ENCODE measurements at regions not wholly inside any gene's neighbourhood (a gene's known extent, or its start where the extent isn't known, plus 50 kb on each side); places are given as distances from the start of the nearest gene placed in this dataset.

GRCh38 chr1:228920831-228921230, 185.6 kb downstream of the RHOU start:
- Histone ChIP-seq H3K79me2 (no peaks in the 10 kb centered on the region), H2AFZ (no peak overlapping the region), H3K36me3 (replicated peaks; ENCODE audit: insufficient read depth, low read depth) (no peaks in the 10 kb centered on the region), H3K9me2 (replicated peaks; ENCODE audit: insufficient read depth) (no peaks in the 10 kb centered on the region), H3K4me3 (no peak overlapping the region), H3K4me1 (ENCODE audit: insufficient read depth) (peaks cover 35% of the 10 kb centered on the region), H3K27ac (no peak overlapping the region), H3K27me3 (no peaks in the 10 kb centered on the region), H3K9me3 (ENCODE audit: low read depth) (no peaks in the 10 kb centered on the region), H3K4me2 (no peak overlapping the region), H4K20me1 (ENCODE audit: insufficient read depth, poor library complexity, severe bottlenecking) (no peaks in the 10 kb centered on the region)
- DNase-seq (ENCODE audit: low spot score), result no peak
- TF ChIP-seq EZH2phosphoT487 (IDR thresholded peaks at IDR 0.05; ENCODE audit: low read depth, severe bottlenecking, unreplicated experiment), result no peak
- TF ChIP-seq CTCF (IDR thresholded peaks at IDR 0.05; ENCODE audit: poor library complexity), result no peak
- no peak for TF ChIP-seq EZH2 (IDR thresholded peaks at IDR 0.05; ENCODE audit: borderline replicate concordance)
- 58% methylated on average over 4 of the region's 4 CpGs for WGBS (ENCODE audit: low lambda C conversion rate, missing lambda C conversion rate)

GRCh38 chr1:228921481-228921880, 186.2 kb downstream of the RHOU start:
- H3K9me2 ChIP-seq (replicated peaks; ENCODE audit: insufficient read depth), result no peaks in the 10 kb centered on the region
- no peak for TF ChIP-seq EZH2 (IDR thresholded peaks at IDR 0.05; ENCODE audit: borderline replicate concordance)
- TF ChIP-seq CTCF (IDR thresholded peaks at IDR 0.05; ENCODE audit: poor library complexity), result no peak
- TF ChIP-seq EZH2phosphoT487 (IDR thresholded peaks at IDR 0.05; ENCODE audit: low read depth, severe bottlenecking, unreplicated experiment), result no peak
- 70% methylated on average over 7 of the region's 7 CpGs for WGBS (ENCODE audit: low lambda C conversion rate, missing lambda C conversion rate)

GRCh38 chr1:228922722-228923376, 187.6 kb downstream of the RHOU start:
- Histone ChIP-seq H4K20me1 (ENCODE audit: insufficient read depth, poor library complexity, severe bottlenecking) (no peaks in the 10 kb centered on the region), H3K4me1 (ENCODE audit: insufficient read depth) (peaks cover 37% of the 10 kb centered on the region), H3K4me2 (no peak overlapping the region), H3K27me3 (no peaks in the 10 kb centered on the region), H3K4me3 (no peak overlapping the region), H2AFZ (no peak overlapping the region), H3K36me3 (replicated peaks; ENCODE audit: insufficient read depth, low read depth) (no peaks in the 10 kb centered on the region), H3K27ac (peak overlapping the region; percentile 71), H3K9me3 (ENCODE audit: low read depth) (no peaks in the 10 kb centered on the region), H3K9me2 (replicated peaks; ENCODE audit: insufficient read depth) (no peaks in the 10 kb centered on the region), H3K79me2 (no peaks in the 10 kb centered on the region)
- 92% methylated on average over 5 of the region's 5 CpGs for WGBS (ENCODE audit: low lambda C conversion rate, missing lambda C conversion rate)
- TF ChIP-seq EZH2 (IDR thresholded peaks at IDR 0.05; ENCODE audit: borderline replicate concordance) (no peak), CTCF (IDR thresholded peaks at IDR 0.05; ENCODE audit: poor library complexity) (no peak), EZH2phosphoT487 (IDR thresholded peaks at IDR 0.05; ENCODE audit: low read depth, severe bottlenecking, unreplicated experiment) (no peak)
- no peak for DNase-seq (ENCODE audit: low spot score)

More at GRCh38 chr1:228921481-228921880, 186.2 kb downstream of the RHOU start:
- H3K79me2 ChIP-seq, result no peaks in the 10 kb centered on the region
- no peak overlapping the region for H2AFZ ChIP-seq
- H3K4me1 ChIP-seq (ENCODE audit: insufficient read depth), result peaks cover 35% of the 10 kb centered on the region
- H3K27ac ChIP-seq, result peak overlapping the region; percentile 71
- H3K36me3 ChIP-seq (replicated peaks; ENCODE audit: insufficient read depth, low read depth), result no peaks in the 10 kb centered on the region
- no peaks in the 10 kb centered on the region for H3K27me3 ChIP-seq
- H3K9me3 ChIP-seq (ENCODE audit: low read depth), result no peaks in the 10 kb centered on the region
- H3K4me3 ChIP-seq, result no peak overlapping the region
- H3K4me2 ChIP-seq, result no peak overlapping the region
- peak; percentile 36 for DNase-seq (ENCODE audit: low spot score)
- no peaks in the 10 kb centered on the region for H4K20me1 ChIP-seq (ENCODE audit: insufficient read depth, poor library complexity, severe bottlenecking)

Measured in hepatocyte (in vitro differentiated cells).